HG02973 (cell line): ENCODE measurements at regions not wholly inside any gene's neighbourhood (a gene's known extent, or its start where the extent isn't known, plus 50 kb on each side); places are given as distances from the start of the nearest gene placed in this dataset.

Experiments used
- ATAC-seq: cut with Tn5 transposase; IDR thresholded peaks from one replicate; pipeline ENCODE4 v1.9.1; 2021; ENCODE audit warnings: moderate library complexity; ENCODE audit not compliant: unreplicated experiment

DNA sequence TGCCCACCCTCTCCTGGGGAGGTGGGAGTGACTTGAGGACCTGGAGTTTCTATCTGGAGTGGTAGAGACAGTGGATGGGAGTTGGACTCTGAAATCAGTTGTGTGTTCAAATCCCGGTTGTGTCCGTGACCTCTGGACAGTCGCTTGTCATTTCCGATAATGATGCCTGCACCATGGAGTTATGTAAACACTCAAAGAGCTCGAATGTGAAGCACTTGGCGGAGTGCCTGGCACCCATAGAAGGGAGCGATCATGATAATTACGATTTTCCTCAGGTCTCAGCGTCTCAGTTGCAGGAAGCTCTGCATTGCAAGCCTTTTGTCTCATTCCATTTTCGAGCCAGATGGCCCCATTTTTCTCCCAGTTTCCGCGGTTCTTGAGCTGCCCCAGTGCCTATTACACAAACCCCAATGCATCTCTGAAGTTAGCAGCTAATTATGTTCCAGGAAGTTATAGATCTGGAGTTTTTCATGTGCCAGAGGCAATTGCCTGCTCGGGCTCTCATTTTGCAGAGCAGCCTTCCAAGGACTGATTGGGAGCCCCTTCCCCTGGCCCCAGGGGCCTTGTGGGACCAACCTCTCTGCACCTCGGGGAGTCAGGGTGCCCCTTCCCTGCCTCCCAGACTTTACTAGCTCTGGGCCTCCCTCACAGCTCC, 175.5 kb upstream of the MVB12B start:
- ATAC-seq: no peak

DNA sequence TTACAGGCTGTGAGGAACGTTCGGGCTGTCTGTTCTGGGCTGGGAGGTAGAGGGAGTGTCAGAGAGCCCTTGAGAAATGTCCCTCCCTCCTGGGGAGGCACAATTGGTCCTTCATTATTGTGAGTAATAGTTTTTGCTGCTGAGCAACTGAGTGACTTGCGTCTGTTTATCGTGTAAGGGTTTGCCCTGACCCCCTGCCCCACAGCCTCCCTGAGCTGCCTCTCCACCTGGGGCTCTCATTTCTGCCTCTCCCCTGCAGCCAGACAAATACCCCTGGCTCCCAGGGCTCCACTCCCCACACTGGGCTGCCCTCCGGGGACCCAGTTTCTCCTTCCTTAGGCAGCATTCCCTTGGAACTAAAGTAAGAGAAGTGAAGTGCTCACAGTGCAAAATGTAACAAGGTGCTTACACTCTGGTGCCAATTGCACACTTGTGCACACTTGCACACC, 174.9 kb upstream of the MVB12B start:
- no peak for ATAC-seq

DNA sequence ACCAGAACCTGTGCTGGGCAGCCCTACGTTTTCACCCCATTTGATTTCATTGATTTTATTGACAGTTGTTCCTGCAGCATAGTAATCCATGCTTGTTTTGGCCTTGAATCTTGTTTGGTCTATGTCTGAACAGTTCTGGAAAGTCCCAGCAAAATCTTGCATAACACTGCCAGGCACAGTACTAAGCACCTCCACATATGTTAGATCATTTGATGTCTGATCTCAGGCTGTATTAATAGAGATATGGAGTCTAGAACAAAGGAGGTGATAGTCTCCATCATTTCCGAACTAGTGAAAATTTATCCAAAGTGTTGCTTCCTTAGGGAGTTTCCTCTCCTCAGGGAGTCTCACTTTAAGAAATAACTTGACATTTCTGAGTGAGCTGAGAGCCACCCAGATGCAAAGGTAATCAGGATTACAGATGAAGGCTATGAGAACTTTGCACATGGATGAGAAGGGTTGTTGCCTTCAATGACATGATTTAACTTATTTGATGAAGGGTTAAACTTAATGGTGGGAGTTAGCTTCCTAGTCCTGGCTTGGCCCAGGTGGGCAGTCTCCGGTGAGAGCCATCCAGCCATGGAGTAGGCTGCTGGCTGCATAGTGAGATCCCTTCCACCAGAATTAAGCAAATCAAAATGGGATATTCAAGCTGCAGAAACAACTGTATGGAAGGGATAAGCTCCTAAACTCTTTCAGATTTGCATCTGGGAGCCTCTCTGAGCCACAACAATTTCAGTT, 173.8 kb upstream of the MVB12B start:
- ATAC-seq: no peak

DNA sequence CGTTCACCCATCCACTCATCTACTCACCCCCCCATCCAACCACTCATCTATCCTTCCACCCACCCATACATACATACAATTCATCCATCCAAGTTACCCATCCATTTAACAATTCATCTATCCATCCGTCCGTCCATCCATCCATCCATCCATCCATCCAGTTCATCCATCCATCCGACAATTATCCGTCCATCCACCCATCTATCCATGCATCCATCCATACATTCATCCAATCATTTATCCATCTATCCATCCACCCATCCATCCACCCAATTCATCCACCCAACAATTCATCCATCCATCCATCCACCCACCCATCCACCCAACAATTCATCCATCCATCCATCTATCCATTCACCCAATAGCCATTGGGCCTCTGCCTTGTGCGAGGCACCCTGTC, 173.2 kb upstream of the MVB12B start:
- no peak for ATAC-seq

DNA sequence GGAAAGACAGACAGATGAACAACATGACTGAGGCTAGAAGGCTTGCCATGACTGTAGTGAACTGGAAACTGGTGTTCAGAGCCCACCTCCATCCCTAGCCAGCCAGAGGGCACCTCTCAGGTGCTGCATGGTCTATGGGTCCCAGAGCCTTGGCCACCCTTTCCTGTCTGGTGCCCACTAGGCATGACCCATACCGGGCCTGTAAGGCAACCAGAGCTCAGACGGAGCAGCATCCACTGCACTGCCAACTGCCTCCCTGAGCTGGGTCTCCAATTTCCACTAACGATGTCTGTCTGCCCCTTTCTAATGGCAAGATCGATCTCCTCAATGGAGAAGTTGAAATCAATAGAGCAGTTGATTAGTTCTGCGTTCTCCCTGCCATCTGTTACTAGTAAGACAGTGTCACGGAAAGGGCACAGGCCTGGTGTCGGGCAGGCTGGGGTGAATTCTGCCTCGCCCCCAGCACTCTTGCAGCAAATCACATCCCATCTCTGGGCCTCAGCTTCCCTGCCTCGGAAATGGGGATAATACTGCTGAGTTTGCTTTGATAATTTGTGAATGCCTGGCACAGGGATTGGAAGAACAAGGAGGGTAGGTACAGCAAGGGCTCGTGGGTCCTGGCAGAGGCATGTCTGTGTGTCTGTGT, 172.3 kb upstream of the MVB12B start:
- ATAC-seq: no peak

DNA sequence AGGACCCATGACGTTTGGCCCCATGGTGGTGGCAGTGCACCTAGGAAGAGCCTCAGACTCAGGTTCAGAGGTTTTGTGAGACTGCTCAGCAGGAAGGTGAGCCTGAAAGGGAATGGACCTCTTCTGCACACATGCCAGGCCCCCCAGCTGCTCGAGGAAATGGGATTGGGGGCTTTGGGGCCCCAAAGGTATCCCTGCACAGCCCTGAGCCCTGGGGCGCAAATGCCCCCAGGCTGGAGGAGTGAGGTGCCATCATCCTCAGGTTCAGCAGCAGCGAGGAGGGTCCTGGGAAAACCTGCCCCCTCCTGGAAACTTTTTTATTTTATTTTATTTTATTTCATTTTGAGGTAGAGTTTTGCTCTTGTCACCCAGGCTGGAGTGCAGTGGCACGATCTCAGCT, 171.8 kb upstream of the MVB12B start:
- no peak for ATAC-seq

DNA sequence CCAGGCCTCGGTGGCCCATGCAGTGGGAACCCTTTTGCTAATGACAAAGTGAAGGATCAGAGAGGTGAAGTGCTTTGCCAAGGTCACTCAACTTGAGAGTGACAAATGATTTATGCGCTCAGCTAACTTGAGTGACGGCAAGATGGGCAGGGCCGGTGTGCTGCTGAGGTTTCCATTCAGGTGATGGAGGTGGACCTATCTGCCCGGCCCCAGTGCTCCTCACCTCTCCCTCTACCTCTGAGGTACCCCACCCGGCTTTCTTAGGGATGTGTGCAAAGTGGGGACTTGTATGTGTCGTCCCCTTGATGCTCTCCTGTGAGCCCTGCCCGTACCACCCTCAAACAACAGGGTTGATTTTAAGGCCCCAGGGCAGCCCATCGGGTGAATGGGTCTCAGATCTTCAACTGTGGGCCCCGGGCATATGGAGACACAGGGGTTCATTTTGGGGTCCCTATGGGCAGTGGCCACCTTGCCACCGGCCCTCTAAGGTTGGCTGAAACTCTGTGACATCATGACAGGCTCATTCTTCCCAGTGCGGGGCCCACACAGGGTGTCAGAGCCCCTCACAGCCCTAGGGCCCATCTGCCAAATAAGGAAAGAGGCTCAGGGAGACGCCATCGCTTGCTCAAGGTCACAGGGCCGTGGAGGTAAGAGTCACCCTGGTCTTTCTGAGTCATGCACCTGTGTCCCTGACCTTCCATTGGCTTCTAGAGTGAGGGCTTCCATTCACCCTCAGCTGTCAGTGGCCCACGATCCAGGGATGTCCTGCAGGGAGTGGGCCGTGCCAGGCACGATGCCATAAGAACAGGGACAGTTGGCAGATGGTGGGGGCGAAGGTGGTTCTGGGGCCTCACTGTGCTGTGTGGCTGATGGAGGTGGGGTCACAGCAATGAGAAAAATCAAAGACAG, 170.6 kb upstream of the MVB12B start:
- ATAC-seq: no peak

DNA sequence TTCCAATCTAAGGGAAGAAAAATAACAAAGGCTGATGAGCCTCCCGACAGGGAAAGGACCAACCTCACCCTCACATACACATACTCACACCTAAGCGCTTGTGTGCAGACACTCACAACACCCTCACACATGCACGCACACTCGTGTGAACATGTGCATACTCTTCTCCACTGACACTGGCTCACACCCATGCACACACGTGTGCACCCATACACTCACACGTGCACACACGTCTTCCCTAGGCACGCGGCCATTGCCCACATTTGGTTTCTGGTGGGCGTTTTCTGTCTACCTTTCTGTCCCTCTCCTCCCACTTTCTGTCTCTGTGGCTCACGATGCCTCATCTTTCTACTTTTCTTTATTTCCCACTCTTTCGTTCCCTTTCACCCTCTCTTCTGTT, 169.7 kb upstream of the MVB12B start:
- no peak for ATAC-seq

DNA sequence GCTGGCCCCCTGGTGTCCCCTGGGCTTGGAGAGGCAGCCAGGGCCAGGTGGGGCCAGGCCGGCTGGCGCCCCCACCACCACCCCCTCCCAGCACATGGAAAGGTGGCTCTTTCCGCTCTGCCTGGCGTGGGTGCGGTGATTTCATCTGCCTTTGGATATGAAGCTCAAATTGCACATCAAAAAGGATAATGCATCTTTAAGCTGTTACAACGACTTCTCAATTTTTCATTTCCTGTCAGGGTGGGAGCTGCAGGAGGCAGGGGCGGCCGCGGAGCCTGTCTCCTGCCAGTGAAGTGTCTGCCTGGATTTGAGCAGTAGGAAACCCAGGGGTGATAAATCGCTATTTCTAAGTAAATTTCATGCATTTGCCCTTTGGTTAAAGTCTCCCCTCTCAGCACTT, 169.2 kb upstream of the MVB12B start:
- no peak for ATAC-seq

DNA sequence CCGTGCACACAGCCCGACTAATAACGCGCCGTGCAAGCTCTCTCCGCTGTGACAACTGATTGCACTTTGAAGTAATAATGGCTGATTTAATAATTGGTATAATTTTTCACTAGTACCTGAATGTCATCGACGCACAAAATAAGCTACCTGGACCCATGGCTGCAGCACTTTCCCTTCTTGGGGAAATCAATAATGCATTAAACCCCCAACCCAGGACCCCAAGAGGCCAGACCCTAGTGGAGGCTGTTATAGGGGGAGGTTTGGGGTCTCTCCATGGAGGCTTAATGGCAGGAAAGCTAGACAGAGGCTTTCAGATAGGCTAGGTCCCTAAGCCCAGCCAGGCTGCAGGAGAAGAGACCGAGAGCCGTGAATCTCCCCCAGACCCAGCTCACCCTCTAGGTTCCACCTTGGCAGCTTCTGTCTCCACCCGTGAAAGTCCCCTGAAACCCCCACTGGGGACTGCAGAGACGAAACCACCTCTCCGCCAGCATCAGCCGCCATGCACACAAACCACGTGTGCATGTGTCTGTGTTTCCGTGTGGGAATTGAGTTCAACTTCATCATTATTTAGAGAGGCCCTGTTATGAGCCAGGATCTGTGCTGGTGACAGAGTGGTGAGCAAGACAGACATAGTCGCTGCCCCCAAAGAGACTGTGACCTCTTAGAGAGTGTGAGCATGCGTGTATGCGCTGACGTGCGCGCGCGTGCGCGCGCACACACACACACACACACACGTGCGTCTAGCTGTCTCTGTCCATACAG, 168.6 kb upstream of the MVB12B start:
- no peak for ATAC-seq

DNA sequence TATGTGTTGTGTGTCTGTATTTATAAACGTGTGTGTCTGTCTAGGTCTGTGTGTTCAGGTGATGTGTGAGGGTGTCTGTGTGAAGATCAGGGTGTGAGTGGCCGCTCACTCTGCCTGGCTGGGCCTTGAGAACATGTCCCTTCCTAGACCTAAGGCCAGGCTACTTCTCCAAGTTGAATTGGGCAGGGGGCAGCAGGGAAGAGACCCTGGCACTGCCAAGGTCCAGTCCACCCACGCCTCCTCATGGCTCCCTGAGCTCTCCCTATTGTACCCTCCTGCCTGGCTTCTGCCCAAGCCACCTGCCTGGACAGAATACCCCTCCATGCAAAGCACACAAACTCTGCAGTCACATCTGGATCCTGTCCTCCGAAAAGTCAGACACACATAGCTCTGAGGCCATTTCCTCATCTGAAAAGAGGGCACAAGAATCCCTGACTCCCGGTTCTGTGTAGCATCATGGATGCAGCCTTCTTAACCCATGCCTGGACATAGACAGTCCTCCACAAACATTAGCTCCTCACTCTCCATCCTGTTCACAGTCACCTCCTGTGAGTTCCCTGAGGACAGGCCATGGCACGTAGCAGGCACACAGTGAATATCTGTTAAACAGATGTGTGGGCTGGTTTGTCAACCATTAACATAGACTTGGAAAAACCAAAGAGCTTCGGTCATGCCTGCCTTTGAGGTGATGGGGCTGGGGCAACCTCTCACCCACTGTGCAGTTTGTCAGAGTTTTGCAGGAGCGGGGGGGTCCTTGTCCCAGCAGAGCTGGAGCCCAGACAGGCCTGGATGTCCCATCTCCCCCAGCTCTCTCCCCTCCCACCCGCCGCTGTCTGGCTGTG, 167.8 kb upstream of the MVB12B start:
- no peak for ATAC-seq

DNA sequence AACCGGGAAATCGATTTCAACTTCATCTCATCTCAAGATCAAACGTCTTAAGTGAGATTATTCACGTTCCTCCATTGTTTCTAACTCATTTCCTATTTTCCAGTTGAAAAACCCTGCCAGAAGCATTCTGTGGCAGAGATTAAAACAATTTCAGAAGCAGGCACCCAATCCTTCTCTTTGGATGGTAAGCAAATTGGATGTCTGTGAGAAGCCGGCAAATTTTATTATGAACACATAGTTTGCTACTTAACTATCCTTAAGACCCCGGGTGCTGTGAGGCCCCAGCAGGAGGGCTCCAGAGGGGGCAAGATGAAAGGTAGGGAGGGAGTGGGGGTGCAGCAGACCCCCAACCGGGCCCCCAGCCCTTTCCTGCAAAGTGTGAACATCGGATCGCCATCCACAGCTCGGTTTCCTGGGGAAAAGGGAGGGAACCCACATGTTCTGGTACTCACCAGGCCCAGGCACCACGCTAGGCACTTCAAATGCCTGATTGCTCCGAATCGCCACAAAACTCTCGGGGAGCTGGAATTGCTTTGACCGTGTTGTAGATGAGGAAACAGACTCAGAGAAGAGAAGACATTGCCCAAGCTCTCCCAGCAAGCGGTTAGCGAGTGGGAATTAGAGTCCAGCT, 167.1 kb upstream of the MVB12B start:
- ATAC-seq: no peak

DNA sequence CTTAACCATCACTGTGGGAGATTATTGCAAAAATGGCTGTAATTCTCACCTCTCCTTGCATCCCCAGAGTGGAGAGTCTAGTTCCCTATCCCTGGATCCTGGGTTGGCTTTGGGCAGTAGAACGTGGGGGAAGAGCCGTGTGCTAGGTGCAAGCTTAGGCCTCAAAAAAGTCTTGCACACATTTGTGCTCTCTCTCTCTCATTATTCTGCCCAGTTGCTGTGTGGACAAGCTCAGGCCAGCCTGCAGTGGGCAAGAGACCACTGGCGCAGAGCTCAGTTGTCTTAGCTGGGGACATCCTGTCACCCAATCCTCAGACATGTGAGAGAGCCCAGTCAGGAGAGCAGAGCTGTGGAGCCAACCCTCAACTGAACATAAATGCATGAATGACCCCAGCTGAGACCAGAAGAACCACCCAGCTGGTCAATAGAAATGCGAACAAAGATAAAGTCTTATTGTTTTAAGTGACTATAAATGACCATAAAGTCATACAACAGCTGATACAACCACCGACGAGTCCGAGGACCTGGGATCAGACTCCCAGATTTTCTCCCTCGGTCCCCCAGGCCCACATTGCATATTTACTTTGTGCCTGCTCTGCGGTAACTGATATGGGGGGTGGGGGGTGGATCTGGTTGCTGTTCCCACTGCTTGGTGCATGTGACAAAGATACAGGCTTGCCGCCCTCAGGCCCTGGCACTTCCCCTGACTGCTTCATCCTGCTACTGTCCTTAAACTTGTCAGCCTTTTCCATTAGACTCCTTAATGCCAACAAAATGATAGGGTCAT, 166.4 kb upstream of the MVB12B start:
- ATAC-seq: no peak

DNA sequence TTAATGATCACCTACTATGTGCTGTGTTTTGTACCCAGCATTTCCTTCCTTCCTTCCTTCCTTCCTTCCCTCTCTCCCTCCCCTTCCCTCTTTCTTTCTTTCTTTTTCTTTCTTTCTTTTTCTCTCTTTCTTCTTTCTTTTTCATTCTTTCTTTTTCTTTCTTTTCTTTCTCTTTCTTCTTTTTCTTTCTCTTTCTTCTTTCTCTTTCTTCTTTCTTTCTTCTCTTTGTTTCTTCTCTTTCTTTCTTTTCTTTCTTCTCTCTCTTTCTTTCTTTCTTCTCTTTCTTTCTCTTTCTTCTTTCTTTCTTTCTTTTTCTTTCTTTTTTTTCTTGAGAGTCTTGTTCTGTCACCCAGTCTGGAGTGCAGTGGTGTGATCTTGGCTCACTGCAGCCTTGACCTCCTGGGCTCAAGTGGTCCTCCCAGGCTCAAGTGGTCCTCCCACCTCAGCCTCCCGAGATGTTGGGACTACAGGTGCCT, 165.7 kb upstream of the MVB12B start:
- no peak for ATAC-seq

DNA sequence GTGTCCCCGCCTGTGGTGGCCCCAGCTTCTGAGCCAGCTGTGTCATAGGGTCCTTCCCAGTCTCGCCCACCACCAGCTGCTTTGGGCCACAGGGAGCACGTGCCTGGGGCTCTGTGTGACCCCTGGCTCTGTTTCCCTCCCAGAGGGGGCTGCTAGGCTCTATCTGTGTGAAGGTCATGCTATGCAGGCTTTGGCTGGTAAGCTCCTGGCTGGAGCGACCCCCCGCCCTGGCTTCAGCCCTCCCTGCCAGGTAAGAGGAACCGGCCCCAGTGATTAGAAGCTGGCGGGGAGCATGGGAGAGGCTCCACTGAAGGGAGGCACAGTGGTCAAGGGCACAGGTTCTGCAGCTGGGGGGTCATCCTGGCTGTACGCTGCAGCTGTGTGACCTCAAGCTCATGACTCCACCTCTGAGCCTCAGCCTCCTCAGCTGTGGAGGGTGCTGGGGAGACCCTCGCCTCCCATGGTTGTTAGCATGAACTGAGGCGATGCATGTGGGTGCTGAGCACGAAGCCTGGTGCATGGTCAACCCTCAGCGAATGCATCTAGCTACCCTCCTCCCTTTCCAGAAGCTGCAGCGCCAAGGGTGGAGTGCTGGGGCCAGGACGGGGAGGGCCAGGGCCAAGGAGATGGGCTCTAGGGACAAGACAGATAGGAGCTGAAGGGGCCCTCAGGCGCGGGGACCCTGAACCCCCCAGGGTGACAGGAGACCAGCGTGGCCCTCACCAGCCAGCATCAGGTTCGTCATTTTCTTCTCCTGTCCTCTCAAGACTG, 163.8 kb upstream of the MVB12B start:
- ATAC-seq: no peak

DNA sequence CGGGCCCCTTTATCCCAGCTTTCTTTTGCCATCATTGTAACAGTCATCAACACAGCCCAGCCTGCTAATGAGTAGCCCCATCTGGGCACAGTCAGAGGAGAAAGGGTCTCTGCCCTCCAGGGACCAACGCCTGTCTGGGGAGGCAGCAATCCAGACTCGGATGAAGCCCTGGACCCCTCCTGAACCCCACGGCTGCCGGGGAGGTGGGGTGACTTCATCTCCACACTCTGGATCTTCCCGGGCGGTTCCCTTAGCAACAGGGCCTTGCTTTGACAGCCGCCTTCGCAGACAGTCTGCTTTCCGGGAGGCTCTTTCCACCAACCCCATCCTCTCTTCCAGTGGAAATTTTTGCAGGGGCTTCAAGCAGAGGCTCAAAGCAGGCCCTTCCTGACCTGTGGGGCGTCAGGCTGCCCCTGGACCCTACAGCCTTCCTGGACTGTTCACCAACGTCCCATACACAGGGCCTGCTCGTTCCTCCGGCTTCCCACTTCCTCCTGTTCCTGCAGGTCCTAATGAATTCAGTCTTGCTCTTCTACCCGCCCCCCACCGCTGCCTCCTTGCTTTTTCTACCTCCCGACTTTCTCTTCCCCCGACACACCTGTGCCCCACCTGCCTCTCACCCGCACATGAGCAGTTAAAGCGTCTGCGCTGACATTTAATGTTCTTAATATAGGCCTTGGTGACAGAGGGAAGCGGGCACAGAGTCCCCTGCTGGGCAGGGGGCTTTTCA, 161.7 kb upstream of the MVB12B start:
- ATAC-seq: no peak

DNA sequence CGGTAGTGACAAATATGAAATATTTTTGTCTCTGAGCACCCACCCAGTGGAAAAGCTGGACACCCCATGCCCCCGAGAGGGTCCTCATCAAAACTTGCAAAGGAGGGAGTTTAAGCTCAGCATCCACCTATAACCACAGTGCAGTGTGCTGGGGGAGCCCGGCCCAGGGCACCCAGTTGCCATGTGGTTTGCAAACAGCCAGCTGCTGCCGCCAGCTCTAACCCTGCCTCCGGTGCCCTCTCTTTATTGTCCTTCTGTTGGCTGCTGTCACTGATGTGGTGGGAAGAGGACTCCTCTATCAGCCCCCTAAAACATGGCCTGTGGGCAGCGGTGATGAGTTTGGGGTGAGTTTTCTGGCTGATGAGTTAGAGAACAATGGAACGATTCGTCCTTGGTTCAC, 160.9 kb upstream of the MVB12B start:
- ATAC-seq: no peak
